ENCODE measurements at regions not wholly inside any gene's neighbourhood (a gene's known extent, or its start where the extent isn't known, plus 50 kb on each side); places are given as distances from the start of the nearest gene placed in this dataset.
"Not testable (repeated sequence)": the region's sequence is repeated elsewhere in the genome, so short reads cannot be mapped to it uniquely, and the experiment has no call there.

DNA sequence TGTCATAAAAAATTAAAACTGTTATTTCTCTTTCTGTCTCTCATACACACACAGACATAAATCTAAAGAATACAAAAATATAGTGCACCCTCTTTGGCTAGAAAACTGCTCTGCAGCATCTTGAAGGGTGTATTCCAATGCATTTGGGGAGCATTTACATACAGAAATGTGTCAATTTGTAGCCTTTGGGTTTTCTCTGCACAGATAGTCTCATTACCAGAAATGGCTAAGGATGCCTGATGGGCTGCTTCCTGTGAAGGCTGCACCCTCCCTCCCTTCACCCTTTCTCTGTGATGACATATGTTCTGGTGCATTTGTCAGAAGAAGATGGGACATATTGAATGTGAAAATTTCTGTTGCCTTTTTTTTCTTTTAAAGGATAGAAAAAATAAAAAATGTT, 1239.3 kb downstream of the CDH11 start:
- FAIRE-seq (no peak), DNase-seq (ENCODE audit: low spot score) (no peak)

DNA sequence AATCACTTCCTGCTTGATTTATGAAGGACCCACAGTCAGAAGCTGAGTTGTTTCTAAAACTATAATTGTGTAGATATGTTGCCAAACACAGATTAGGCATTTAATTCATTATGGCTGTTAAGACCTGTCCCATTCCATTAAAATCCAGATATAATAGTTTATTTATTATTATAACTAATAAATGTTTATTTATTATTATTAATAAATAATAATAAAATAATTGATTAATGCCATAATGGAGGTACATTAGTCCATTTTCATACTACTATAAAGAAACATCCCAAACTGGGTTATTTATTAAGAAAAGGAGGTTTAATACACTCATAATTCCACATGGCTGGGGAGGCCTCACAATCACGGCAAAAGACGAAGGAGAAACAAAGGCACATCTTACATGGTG, 1240.9 kb downstream of the CDH11 start:
- FAIRE-seq = no peak
- DNase-seq (ENCODE audit: low spot score) = no peak

DNA sequence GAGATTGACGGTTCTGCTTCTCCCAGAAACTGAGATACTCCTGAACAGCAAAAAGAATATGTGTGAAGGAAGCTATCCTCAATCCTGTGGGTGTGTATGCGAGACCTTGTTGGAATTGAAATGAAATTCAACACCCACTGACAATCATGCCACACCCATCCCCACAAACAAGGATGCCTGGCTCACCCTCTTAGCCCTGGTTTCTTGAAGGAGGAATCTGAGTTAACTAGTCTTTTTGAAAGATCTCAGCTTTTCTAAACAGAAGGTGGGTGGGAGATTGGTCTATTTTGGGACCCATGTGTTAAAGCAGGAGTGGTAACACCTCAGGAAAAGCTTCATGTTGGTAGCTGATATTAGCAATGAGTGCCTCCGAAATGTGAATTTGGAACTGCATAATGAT, 1244.5 kb downstream of the CDH11 start:
- DNase-seq (ENCODE audit: low spot score) (no peak), FAIRE-seq (no peak)

DNA sequence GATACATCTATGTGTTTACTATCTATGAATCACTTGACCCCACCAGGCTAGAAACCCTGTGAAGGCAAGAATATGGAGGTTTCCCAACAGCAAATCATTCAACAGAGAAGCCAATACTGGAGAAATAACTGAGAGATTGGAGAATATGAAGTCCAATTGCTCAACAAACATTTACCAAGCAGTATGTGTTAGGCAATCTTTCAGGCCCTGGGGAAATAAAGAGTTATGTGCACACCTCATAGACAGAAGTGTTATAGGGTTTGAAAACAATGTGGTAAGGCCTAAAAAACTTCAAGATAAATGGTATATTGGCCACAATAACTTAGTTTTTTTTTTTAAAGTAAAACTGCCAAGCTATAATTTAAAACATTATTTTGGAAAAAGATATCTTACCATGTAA, 1245.8 kb downstream of the CDH11 start:
- FAIRE-seq (no peak), DNase-seq (ENCODE audit: low spot score) (no peak)

DNA sequence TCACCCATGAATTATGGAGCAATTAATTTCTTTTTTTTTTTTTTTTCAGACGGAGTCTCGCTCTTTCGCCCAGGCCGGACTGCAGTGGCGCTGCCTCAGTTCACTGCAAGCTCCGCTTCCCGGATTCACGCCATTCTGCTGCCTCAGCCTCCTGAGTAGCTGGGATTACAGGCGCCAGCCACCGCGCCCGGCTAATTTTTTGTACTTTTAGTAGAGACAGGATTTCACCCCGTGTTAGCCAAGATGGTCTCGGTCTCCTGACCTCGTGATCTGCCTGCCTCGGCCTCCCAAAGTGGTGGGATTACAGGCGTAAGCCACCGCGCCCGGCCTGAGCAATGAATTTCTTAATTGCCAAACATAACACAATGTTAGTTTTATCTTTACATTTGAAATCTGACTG, 1261.2 kb downstream of the CDH11 start:
- not testable (repeated sequence) for DNase-seq (ENCODE audit: low spot score); FAIRE-seq

DNA sequence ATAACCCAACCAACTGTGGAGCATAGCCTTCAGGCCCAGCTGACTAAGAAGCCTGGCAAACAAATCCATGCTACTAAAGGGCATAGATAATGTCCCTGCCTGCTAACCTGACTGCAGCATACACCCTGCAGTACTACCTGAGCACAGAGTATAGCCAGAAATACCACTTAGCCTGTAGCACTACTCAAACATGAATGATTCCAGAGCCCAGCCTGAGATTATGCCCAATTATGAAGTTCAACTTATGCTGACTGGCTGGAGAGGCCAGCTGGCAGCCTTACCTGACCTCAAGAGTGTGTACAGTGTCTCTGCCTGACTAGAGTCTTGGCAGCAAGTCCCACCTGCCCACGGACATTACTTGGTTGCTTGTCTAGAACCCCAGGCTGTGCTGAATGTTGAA, 1265.3 kb downstream of the CDH11 start:
- FAIRE-seq = no peak
- no peak for DNase-seq (ENCODE audit: low spot score)

DNA sequence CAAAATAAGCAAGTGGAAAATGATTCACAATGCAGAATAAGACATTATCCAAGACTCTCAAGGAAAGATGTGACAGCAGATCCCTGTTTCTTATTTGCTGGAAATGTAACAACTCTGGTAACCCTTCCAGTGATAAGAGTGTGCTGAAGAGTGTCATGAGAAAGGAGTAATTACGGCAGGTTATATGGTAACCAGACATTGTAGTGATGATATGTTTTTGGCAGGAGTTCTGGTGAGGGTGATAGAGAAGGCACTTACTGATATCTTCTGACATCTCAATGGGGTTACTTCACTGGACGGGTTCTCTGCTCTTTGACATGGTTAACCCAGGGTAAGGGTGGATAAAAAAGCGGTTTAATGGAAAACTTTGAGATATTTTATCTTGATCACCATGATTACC, 1270.9 kb downstream of the CDH11 start:
- DNase-seq (ENCODE audit: low spot score) (no peak), FAIRE-seq (no peak)

- FAIRE-seq = no peak
These were observed 1280.6 kb downstream of the CDH11 start for GRCh38 chr16:63841271-63841670.

DNA sequence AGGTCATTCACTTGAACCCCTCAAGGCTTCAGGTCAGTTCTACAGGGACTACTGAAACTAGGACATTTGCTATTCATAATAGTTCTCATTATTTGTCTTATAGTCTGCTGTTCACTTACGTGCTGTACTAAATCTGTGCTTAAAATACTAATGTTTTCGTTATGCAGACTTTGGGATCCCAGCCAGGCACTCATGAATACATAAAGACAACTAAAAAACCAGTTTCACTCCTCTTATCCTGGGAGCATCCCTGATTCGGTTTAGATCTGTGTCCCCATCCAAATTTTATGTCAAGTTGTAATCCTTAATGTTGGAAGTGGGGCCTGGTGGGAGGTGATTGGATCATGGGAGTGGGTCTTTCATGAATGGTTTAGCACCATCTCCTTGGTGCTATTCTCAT, 1291.8 kb downstream of the CDH11 start:
- DNase-seq (ENCODE audit: low spot score) = no peak
- no peak for FAIRE-seq

More at GRCh38 chr16:63841271-63841670, 1280.6 kb downstream of the CDH11 start:
- DNase-seq (ENCODE audit: low spot score) = no peak

DNA sequence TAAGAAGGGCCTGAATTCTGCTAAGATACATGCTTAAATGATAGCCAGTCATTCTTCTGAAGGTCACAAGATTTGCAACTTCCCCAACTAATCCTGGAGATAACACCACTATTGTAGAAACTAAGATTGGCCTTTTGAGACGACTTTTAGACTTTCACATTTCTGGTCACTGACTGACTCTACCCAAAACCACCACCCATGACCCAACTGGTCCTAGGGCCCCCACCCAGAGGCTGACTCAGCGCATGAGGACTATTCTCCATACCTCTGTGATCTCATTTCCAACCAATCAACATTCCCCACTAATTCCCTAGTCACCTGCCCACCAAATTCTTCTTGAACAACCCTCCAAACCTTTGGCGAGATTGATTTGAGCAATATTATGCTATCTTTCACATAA, 1299.0 kb downstream of the CDH11 start:
- FAIRE-seq = no peak

GRCh38 chr16:63816276-63816675, 1305.6 kb downstream of the CDH11 start:
- DNase-seq (ENCODE audit: low spot score) (no peak), FAIRE-seq (no peak)

More for the DNA sequence above, 1299.0 kb downstream of the CDH11 start:
- no peak for DNase-seq (ENCODE audit: low spot score)

DNA sequence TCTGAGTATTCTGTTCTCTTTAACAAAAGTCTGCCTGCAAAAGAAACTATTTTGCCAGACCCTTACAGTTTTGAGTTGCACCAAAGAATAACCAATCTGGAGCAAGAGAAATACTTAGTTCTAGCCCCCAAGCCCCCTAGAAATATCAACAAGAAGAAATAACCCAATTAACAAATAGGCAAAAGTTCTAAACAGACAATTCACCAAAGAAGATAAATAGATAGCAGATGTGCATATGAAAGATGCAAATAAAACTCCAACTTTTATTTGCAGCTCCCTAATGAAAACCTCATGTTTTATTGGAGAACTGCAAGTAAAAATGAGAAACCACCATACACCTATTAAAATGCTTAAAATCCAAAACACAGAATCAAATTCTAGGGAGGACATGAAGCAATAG, 1308.0 kb downstream of the CDH11 start:
- DNase-seq (ENCODE audit: low spot score) (no peak), FAIRE-seq (no peak)

- FAIRE-seq (no peak), DNase-seq (ENCODE audit: low spot score) (no peak)
These were observed 1313.1 kb downstream of the CDH11 start for GRCh38 chr16:63808730-63809129.

DNA sequence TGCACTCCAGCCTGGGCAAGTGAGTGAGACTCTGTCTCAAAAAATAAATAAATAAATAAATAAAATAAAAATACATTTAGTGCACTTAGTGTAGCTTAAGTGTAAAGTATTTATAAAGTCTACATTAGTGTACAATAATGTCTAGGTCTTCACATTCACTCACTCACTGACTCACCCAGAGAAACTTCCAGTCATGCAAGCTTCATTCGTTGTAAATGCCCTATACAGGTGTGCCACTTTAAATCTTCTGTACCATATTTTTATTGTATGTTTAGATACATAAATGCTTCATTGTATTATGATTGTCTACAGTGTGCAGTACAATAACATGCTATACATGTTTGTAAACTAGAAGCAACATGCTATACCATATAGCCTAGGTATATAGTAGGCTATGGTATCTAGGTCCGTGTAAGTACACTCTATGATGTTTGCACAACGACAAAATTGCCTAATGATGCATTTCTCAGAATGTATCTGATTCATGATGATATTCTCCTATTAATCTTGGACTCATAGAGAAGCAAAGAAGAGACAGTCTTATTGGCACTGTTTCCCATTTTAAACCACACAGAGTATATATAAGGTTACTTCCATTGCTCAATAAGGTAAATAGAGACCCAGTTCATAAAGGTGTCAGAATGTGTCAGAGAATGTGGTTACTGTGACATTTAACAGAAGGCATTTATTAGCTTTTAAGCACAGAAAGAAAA, 1314.9 kb downstream of the CDH11 start:
- DNase-seq (ENCODE audit: low spot score) (no peak), FAIRE-seq (no peak)

GRCh38 chr16:63804126-63804525, 1317.7 kb downstream of the CDH11 start:
- FAIRE-seq (no peak), DNase-seq (ENCODE audit: low spot score) (no peak)

DNA sequence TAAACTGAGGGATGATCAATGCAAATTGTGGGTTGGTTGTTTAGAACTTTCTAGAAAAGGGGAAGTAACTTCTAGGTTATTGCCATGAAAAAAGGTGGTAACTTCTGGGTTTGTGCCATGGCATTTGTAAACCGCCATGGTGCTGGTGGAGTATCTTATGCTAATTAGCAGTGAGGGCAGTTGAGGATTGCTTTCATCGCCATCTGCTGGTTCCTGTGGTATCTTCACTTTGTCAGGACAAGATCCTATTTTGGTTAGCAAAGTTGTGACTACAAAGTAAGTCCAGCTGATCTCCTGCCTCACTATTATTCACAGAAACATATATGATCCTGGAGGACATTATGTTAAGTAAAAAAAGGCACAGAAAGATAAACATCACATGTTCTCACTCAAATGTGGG, 1332.3 kb downstream of the CDH11 start:
- FAIRE-seq = no peak
- DNase-seq (ENCODE audit: low spot score) = no peak

- DNase-seq (ENCODE audit: low spot score) = no peak
- FAIRE-seq = no peak
These were observed 1334.8 kb downstream of the CDH11 start for GRCh38 chr16:63787014-63787413.

DNA sequence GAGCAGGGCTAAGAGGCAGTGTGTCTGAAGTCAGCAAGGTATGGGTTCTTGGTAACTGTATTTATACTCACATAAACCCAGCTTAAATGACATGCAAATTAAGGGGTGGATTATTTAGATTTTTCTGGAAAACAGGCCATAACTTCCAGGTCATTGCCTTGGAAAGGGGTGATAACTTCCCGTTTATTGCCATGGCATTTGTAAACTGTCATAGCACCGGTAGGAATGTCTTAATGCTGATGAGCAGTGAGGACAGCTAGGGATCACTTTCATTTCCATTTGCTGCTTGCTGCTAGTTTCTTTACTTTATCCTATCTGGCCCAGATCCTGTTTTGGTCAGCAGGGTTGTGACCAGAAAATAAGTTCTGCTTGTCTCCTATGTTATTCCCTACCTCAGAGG, 1336.7 kb downstream of the CDH11 start:
- no peak for FAIRE-seq

GRCh38 chr16:63776437-63776836, 1345.4 kb downstream of the CDH11 start:
- FAIRE-seq (no peak), DNase-seq (ENCODE audit: low spot score) (no peak)

More for the DNA sequence above, 1336.7 kb downstream of the CDH11 start:
- DNase-seq (ENCODE audit: low spot score) = no peak

- no peak for FAIRE-seq
- no peak for DNase-seq (ENCODE audit: low spot score)
These were observed 1345.8 kb downstream of the CDH11 start for GRCh38 chr16:63776034-63776433.

DNA sequence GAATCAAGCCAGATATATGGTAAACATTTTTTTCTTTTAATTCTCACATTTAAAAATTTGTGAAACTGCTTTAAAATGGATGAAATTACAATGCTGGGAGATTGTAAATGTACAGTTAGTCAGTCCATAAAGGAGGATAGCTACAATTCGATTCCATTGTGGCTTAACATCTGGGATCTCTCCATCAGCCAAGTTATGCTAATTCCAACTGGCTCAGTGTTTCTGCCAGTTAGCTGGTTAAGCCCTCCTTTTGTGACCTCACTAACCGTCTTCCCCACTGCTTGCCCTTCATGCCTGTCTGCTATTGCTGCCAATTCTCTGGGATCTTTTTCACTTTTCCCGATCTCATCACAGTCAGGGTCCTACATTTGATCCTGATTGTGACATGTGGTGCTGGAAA, 1347.6 kb downstream of the CDH11 start:
- no peak for FAIRE-seq

DNA sequence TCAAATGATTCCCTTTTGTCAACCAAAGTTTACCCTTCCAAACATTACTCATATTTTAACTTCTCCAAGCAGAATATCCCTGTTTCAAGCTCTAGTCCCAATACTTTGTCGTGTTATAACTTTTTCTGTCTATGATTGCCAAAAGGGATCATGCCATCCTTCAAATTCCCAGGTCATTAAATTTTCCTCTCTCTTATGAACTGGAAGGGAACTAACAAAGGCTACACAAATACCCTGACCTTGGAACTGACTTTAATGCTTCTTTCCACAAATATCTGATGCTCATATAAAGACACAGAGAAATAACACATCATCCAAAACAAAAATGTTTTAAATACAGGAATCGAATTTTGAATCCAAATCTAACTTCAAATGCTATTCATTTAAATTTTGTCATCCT, 1352.7 kb downstream of the CDH11 start:
- DNase-seq (ENCODE audit: low spot score) (no peak), FAIRE-seq (no peak)

More for the DNA sequence above, 1347.6 kb downstream of the CDH11 start:
- no peak for DNase-seq (ENCODE audit: low spot score)

- FAIRE-seq; DNase-seq (ENCODE audit: low spot score): not testable (repeated sequence)
These were observed 1361.6 kb downstream of the CDH11 start for GRCh38 chr16:63760246-63760645.

- FAIRE-seq (no peak), DNase-seq (ENCODE audit: low spot score) (no peak)
These were observed 1369.5 kb downstream of the CDH11 start for GRCh38 chr16:63752347-63752746.
